Upper lobe of left lung (tissue), 4 donors: ENCODE measurements at regions not wholly inside any gene's neighbourhood (a gene's known extent, or its start where the extent isn't known, plus 50 kb on each side); places are given as distances from the start of the nearest gene placed in this dataset.

ENCODE experiments used
- CTCF ChIP-seq, 6 experiments: fragments of 450-650 bp in 4 of 6; fragments of 200-600 bp in 2 of 6; sonication (generic) in 2 of 6; IDR thresholded peaks; one replicate each; pipeline ENCODE4 v1.5.1; 2016 to 2019; ENCODE audit warnings: antibody characterized with exemption in 6 of 6
- EP300 ChIP-seq, 4 donors: sonication (generic); formaldehyde crosslinking; IDR thresholded peaks; one replicate each; pipeline ENCODE4 v1.5.1; 2017; ENCODE audit warnings: antibody characterized with exemption in 4 of 4, control low read depth in 2 of 4
- POLR2A ChIP-seq, 4 donors: fragments of 450-650 bp; IDR thresholded peaks; one replicate each; pipeline ENCODE4 v1.5.1; 2016 to 2017; ENCODE audit warnings: antibody characterized with exemption in 4 of 4, mild to moderate bottlenecking in 2 of 4

- TF ChIP-seq CTCF (IDR thresholded peaks at IDR 0.05) (no peak), EP300 (IDR thresholded peaks at IDR 0.05) (no peak), POLR2A (IDR thresholded peaks at IDR 0.05) (no peak)
Observed at GRCh38 chr12:96103067-96103644, 67.8 kb upstream of the LTA4H start.
